ENCODE measurements at regions not wholly inside any gene's neighbourhood (a gene's known extent, or its start where the extent isn't known, plus 50 kb on each side); places are given as distances from the start of the nearest gene placed in this dataset.

- H3K36me3 Mint-ChIP-seq (ENCODE audit: low read depth) = no peaks in the 10 kb centered on the region; the same call in 2 of the 3 replicates
- H3K4me2 ChIP-seq = no peak overlapping the region
- TF ChIP-seq EZH2phosphoT487 (IDR thresholded peaks at IDR 0.05; ENCODE audit: unreplicated experiment) (no peak), EZH2 (IDR thresholded peaks at IDR 0.05; ENCODE audit: low read depth, unreplicated experiment) (no peak), CTCF (conservative IDR thresholded peaks at IDR 0.05; ENCODE audit: low read depth in 2 of 2) (no peak), NANOG (IDR thresholded peaks at IDR 0.05; ENCODE audit: borderline replicate concordance) (no peak), STAT1 (IDR thresholded peaks at IDR 0.05; ENCODE audit: unreplicated experiment) (no peak), POLR2AphosphoS5 (IDR thresholded peaks at IDR 0.05; ENCODE audit: low read depth) (no peak), JUNB (IDR thresholded peaks at IDR 0.05; ENCODE audit: unreplicated experiment) (no peak), ZNF462 (CRISPR knock-in tag; IDR thresholded peaks at IDR 0.05) (no peak), ZNF331 (CRISPR knock-in tag; IDR thresholded peaks at IDR 0.05; ENCODE audit: low read depth) (no peak), ETS1 (IDR thresholded peaks at IDR 0.05) (no peak), REST (IDR thresholded peaks at IDR 0.05; ENCODE audit: unreplicated experiment) (no peak), ZNF114 (CRISPR knock-in tag; IDR thresholded peaks at IDR 0.05) (no peak), CREB1 (CRISPR knock-in tag; IDR thresholded peaks at IDR 0.05; ENCODE audit: low read depth) (no peak)
- H3F3A ChIP-seq (replicated peaks; ENCODE audit: low read depth) = no peaks in the 10 kb centered on the region
- ATAC-seq = no peak
- H3K9me3 Mint-ChIP-seq = no peaks in the 10 kb centered on the region
- no peaks in the 10 kb centered on the region for H4K20me1 ChIP-seq (replicated peaks; ENCODE audit: insufficient read depth)
- no peaks in the 10 kb centered on the region for H3K9me2 ChIP-seq (ENCODE audit: insufficient read depth)
- no peaks in the 10 kb centered on the region for H3K36me3 ChIP-seq (ENCODE audit: insufficient read depth)
- H3K27me3 ChIP-seq (ENCODE audit: insufficient read depth) = no peaks in the 10 kb centered on the region
- H3K79me2 ChIP-seq (replicated peaks; ENCODE audit: insufficient read depth) = no peaks in the 10 kb centered on the region
- peaks cover 13% of the 10 kb centered on the region for H3K4me1 ChIP-seq (ENCODE audit: insufficient read depth)
- H3K4me3 Mint-ChIP-seq = no peak overlapping the region
- no peak for DNase-seq (ENCODE audit: low spot score)
- no peak overlapping the region for H3K27ac Mint-ChIP-seq
- no peak overlapping the region for H3K27ac ChIP-seq (ENCODE audit: low read depth)
- peaks cover 8% of the 10 kb centered on the region for H3K27me3 Mint-ChIP-seq (ENCODE audit: insufficient read depth, low read depth, poor library complexity)
- no peak overlapping the region for H3K4me3 ChIP-seq
- no peak overlapping the region for H2AFZ ChIP-seq
- H3K4me1 Mint-ChIP-seq = peaks cover 13% of the 10 kb centered on the region
Measured at GRCh38 chr6:26170181-26170580, 83.0 kb downstream of the HFE start.
